ENCODE measurements at regions not wholly inside any gene's neighbourhood (a gene's known extent, or its start where the extent isn't known, plus 50 kb on each side); places are given as distances from the start of the nearest gene placed in this dataset.

- H3K27ac ChIP-seq = no peak overlapping the region
- ATAC-seq = no peak
- WGBS, 2 donors (ENCODE audit: low coverage in 1 of 2) = 83% methylated on average over 1 of the region's 2 CpGs; no CpG with 5 or more reads in 1 of the 2 donors
- H3K27me3 ChIP-seq = no peaks in the 10 kb centered on the region
- H3K4me1 ChIP-seq = no peaks in the 10 kb centered on the region
- TF ChIP-seq POLR2A (IDR thresholded peaks at IDR 0.05) = no peak
- TF ChIP-seq EP300 (IDR thresholded peaks at IDR 0.05) = no peak
- TF ChIP-seq POLR2AphosphoS5 (IDR thresholded peaks at IDR 0.05) = no peak
- TF ChIP-seq CTCF (IDR thresholded peaks at IDR 0.05) = no peak
- peaks cover 0 to 5% (median 0%) of the 10 kb centered on the region in 3 donors for H3K9me3 ChIP-seq
- H3K4me3 ChIP-seq = no peak overlapping the region
- no peaks in the 10 kb centered on the region for H3K36me3 ChIP-seq
Observed at GRCh38 chr6:165204807-165205545, 104.4 kb downstream of the C6orf118 start.

- Histone ChIP-seq H3K27me3 (no peaks in the 10 kb centered on the region), H3K4me3 (no peak overlapping the region), H3K36me3 (no peaks in the 10 kb centered on the region), H3K27ac (no peak overlapping the region), H3K9me3 (peaks cover 0 to 22% (median 0%) of the 10 kb centered on the region in 3 donors), H3K4me1 (no peaks in the 10 kb centered on the region)
- WGBS, 2 donors (ENCODE audit: low coverage in 1 of 2) = 50% methylated on average over 1 of the region's 1 CpG; no CpG with 5 or more reads in 1 of the 2 donors
- no peak for TF ChIP-seq CTCF (IDR thresholded peaks at IDR 0.05)
- no peak for TF ChIP-seq POLR2AphosphoS5 (IDR thresholded peaks at IDR 0.05)
- no peak for TF ChIP-seq POLR2A (IDR thresholded peaks at IDR 0.05)
- no peak for TF ChIP-seq EP300 (IDR thresholded peaks at IDR 0.05)
- no peak for ATAC-seq
Observed at GRCh38 chr6:165200178-165200577, 109.2 kb downstream of the C6orf118 start.

GRCh38 chr6:165191461-165191860, 117.9 kb downstream of the C6orf118 start:
- H3K4me3 ChIP-seq = no peak overlapping the region
- no peaks in the 10 kb centered on the region for H3K27me3 ChIP-seq
- no peak overlapping the region for H3K27ac ChIP-seq
- no peaks in the 10 kb centered on the region for H3K36me3 ChIP-seq
- TF ChIP-seq POLR2AphosphoS5 (IDR thresholded peaks at IDR 0.05) (no peak), POLR2A (IDR thresholded peaks at IDR 0.05) (no peak), EP300 (IDR thresholded peaks at IDR 0.05) (no peak), CTCF (IDR thresholded peaks at IDR 0.05) (no peak)
- ATAC-seq = no peak
- 71 to 75% methylated on average over 2 of the region's 2 CpGs for WGBS, 2 donors (ENCODE audit: low coverage in 1 of 2)
- H3K9me3 ChIP-seq = peaks cover 0 to 21% (median 0%) of the 10 kb centered on the region in 3 donors
- no peaks in the 10 kb centered on the region for H3K4me1 ChIP-seq

- no peaks in the 10 kb centered on the region for H3K36me3 ChIP-seq
- peak; percentile 29 for ATAC-seq
- TF ChIP-seq EP300 (IDR thresholded peaks at IDR 0.05) (no peak), CTCF (IDR thresholded peaks at IDR 0.05) (no peak), POLR2A (IDR thresholded peaks at IDR 0.05) (no peak)
- no peaks in the 10 kb centered on the region for H3K27me3 ChIP-seq
- WGBS, 2 donors (ENCODE audit: low coverage in 1 of 2) = 39 to 71% methylated on average over 2 to 3 of the region's 10 CpGs
- no peak overlapping the region for H3K4me3 ChIP-seq
- no peaks in the 10 kb centered on the region for H3K4me1 ChIP-seq
- H3K27ac ChIP-seq = no peak overlapping the region
- H3K9me3 ChIP-seq = no peaks in the 10 kb centered on the region
Observed at GRCh38 chr6:165186441-165187205, 122.8 kb downstream of the C6orf118 start.
